ENCODE measurements at regions not wholly inside any gene's neighbourhood (a gene's known extent, or its start where the extent isn't known, plus 50 kb on each side); places are given as distances from the start of the nearest gene placed in this dataset.

GRCh38 chr4:176949029-176949428 lies 156.3 kb upstream of the VEGFC start:
- H3K27ac ChIP-seq = no peak overlapping the region
- H3K9me3 ChIP-seq = no peaks in the 10 kb centered on the region
- H3K27me3 ChIP-seq = no peaks in the 10 kb centered on the region
- intact Hi-C loops (cut with DNase I) = no loop called here
- DNase-seq (peak; percentile 62), ATAC-seq (peak; percentile 56)
- no peaks in the 10 kb centered on the region for H3K36me3 ChIP-seq
- no peaks in the 10 kb centered on the region for H3K4me1 ChIP-seq
- TF ChIP-seq CTCF (IDR thresholded peaks at IDR 0.05) = no peak
- H3K4me3 ChIP-seq = no peak overlapping the region

GRCh38 chr4:176953021-176953420 lies 160.3 kb upstream of the VEGFC start:
- Histone ChIP-seq H3K27me3 (no peaks in the 10 kb centered on the region), H3K4me1 (no peaks in the 10 kb centered on the region), H3K36me3 (no peaks in the 10 kb centered on the region), H3K9me3 (no peaks in the 10 kb centered on the region), H3K27ac (no peak overlapping the region), H3K4me3 (no peak overlapping the region)
- ATAC-seq (no peak), DNase-seq (no peak)
- intact Hi-C loops (cut with DNase I) = no loop called here
- no peak for TF ChIP-seq CTCF (IDR thresholded peaks at IDR 0.05)

- intact Hi-C loops (cut with DNase I) = no loop called here
- DNase-seq = no peak
- H3K27me3 ChIP-seq = no peaks in the 10 kb centered on the region
- no peaks in the 10 kb centered on the region for H3K9me3 ChIP-seq
- no peak overlapping the region for H3K4me3 ChIP-seq
- no peak for ATAC-seq
- no peak for TF ChIP-seq CTCF (IDR thresholded peaks at IDR 0.05)
- H3K4me1 ChIP-seq = no peaks in the 10 kb centered on the region
- H3K27ac ChIP-seq = no peak overlapping the region
- no peaks in the 10 kb centered on the region for H3K36me3 ChIP-seq
These were observed 164.8 kb upstream of the VEGFC start for GRCh38 chr4:176957353-176958118.

- ATAC-seq (no peak), DNase-seq (no peak)
- Histone ChIP-seq H3K36me3 (no peaks in the 10 kb centered on the region), H3K27ac (no peak overlapping the region), H3K9me3 (no peaks in the 10 kb centered on the region), H3K4me1 (no peaks in the 10 kb centered on the region), H3K4me3 (no peak overlapping the region), H3K27me3 (no peaks in the 10 kb centered on the region)
- intact Hi-C loops (cut with DNase I) = no loop called here
- TF ChIP-seq CTCF (IDR thresholded peaks at IDR 0.05) = no peak
These were observed 167.3 kb upstream of the VEGFC start for GRCh38 chr4:176959980-176960379.

DNA sequence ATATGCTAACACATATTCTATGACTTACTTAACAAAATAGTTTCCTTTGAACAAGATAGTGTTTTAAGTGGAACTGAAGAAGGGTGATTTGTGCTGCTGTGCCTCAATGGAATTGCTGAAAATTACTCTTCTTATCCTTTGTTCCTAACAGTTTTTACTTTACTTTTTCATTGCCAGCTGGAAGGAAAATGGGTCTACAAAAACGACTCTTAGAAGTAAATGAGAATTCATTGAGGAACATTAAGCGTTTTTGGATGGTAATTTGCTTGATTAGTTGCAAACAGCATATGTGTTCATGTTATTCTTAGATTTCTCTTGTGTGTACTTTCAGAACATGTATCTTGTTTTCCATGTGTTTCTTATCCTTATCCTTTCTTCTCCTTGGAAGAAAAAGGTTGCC lies 170.4 kb upstream of the VEGFC start:
- Histone ChIP-seq H3K9me3 (no peaks in the 10 kb centered on the region), H3K27ac (no peak overlapping the region), H3K36me3 (no peaks in the 10 kb centered on the region), H3K27me3 (no peaks in the 10 kb centered on the region), H3K4me1 (no peaks in the 10 kb centered on the region), H3K4me3 (no peak overlapping the region)
- DNase-seq (no peak), ATAC-seq (no peak)
- intact Hi-C loops (cut with DNase I) = no loop called here
- TF ChIP-seq CTCF (IDR thresholded peaks at IDR 0.05) = no peak

Data from upper lobe of right lung (tissue), 1 donor.